DOHH2 (cell line): ENCODE measurements at regions not wholly inside any gene's neighbourhood (a gene's known extent, or its start where the extent isn't known, plus 50 kb on each side); places are given as distances from the start of the nearest gene placed in this dataset.

Source experiments
- EZH2phosphoT487 ChIP-seq: fragments of 200-600 bp; sonication (generic); IDR thresholded peaks from 2 replicates; pipeline ENCODE4 v1.6.1; 2017; ENCODE audit warnings: borderline replicate concordance, mild to moderate bottlenecking, antibody characterized with exemption, low read length, moderate library complexity, mixed read lengths
- TF ChIP-seq, protein P1 (sequence below): fragments of 200-600 bp; sonication (generic); IDR thresholded peaks from one replicate; pipeline ENCODE4 v1.5.1; 2014; ENCODE audit warnings: antibody characterized with exemption, mild to moderate bottlenecking, low read depth, low read length; ENCODE audit not compliant: poor library complexity, severe bottlenecking

DNA sequence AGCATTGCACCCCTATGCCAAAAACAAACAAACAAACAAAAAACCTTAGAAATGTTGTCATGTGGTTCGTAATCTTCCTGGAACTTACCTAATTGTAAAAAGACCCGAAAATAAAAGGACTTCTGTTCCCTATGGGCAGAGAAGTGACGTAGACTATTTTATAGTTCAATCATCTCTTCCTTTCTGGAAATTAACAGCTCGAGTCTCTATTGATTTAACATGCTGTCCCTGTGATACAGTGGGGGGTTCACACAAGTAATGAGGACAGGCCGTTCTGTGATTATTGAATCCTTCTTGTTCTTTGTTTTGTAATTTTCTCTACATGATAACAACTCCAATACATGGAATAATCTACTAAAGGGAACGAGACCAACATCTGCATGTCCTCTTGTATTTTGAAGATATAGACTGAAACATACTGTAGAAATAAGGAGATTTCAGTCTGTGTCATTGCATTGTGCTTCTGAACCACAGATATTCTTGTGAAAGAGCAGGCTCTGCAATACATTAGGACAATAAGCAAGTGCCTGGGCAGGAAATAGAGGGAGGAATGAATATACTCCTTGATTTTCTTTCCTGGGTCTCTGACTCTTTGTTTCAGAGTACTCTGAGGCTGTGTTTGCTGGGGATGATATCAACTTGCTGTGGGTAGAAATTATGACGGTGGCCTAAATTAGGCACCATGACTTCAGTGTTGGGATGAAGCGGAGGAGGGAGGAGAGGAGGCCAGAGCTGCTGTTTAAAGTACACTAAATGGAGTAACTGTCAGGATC is 65.7 kb upstream of the PPM1B start:
- TF ChIP-seq, protein P1, sequence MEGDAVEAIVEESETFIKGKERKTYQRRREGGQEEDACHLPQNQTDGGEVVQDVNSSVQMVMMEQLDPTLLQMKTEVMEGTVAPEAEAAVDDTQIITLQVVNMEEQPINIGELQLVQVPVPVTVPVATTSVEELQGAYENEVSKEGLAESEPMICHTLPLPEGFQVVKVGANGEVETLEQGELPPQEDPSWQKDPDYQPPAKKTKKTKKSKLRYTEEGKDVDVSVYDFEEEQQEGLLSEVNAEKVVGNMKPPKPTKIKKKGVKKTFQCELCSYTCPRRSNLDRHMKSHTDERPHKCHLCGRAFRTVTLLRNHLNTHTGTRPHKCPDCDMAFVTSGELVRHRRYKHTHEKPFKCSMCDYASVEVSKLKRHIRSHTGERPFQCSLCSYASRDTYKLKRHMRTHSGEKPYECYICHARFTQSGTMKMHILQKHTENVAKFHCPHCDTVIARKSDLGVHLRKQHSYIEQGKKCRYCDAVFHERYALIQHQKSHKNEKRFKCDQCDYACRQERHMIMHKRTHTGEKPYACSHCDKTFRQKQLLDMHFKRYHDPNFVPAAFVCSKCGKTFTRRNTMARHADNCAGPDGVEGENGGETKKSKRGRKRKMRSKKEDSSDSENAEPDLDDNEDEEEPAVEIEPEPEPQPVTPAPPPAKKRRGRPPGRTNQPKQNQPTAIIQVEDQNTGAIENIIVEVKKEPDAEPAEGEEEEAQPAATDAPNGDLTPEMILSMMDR, result no peak
- TF ChIP-seq EZH2phosphoT487, result no peak
